ENCODE measurements at regions not wholly inside any gene's neighbourhood (a gene's known extent, or its start where the extent isn't known, plus 50 kb on each side); places are given as distances from the start of the nearest gene placed in this dataset.
A peak's percentile ranks its signal among the peaks of the same experiment; 100 is the strongest.
"Not testable (repeated sequence)": the region's sequence is repeated elsewhere in the genome, so short reads cannot be mapped to it uniquely, and the experiment has no call there.

DNA sequence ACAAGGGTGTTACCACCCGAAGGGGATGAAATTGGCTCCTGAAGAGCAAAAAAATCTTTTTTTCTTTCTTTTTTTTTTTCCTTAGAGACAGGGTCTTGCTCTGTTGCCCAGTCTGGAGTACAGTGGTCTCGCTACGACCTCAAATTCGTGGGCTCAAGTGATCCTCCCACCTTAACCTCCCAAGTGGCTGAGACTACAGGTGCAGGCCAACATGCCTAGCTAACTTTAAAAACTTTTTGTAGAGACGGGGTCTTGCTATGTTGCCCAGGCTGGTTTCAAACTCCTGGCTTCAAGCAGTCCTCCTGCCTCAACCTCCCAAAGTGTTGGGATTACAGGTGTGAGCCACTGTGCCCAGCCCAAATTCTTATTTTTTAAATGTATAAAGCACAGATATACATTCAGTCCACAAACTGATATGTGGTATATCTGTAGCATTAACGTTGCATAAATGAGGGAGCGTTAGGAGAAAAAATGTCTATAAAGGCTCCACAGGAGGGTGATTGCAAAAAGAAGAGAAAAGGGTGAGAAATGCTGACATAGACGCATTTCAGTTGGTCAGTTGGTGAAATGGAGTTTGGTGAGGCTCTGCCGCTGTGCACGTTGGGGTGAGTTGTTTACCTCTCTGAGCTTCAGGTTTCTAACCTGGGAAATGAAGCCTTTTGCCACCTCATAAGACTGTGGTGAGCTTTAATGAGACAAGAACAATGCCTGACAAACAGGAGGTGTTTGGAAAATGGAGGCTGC is 100.7 kb upstream of the PODXL start:
- no peak for DNase-seq

DNA sequence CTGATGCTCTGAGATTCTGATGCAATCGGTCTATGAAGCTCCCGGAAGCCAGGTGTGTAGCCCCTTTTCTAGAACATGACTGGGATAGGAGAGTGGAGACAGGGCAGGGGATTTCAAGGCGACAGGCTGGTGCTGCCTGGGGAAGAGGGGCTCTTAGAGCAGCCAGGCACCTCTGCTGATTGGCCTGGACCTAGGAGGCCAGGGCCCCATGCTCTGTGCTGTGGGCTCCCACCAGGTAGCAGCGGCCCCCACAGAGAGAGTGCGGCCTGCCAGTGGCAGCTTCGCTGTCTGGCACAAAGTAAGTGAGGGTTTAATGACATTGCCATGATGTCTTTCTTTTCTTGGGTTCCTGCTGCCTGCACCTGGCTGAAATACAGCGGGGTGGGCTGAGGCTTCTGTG is 99.4 kb upstream of the PODXL start:
- no peak for DNase-seq

DNA sequence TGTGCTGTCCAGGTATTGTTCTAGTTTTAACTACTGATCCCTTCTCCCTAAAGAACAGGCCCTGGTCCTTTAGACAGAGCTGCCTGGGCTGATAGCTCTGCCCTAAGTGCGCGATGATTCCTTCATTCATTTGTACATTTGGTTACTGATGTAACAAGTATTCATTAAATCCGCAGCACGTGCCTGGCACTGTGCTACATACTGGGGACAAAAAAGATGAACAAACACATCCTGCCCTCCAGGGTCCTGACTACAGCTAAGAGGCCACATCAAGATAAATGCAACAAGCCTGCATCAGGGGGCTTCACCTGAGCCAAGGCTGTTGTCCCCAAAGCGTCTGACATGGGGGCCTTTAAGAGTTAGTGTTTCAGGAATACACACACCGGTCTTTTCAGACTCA is 99.0 kb upstream of the PODXL start:
- DNase-seq: no peak

DNA sequence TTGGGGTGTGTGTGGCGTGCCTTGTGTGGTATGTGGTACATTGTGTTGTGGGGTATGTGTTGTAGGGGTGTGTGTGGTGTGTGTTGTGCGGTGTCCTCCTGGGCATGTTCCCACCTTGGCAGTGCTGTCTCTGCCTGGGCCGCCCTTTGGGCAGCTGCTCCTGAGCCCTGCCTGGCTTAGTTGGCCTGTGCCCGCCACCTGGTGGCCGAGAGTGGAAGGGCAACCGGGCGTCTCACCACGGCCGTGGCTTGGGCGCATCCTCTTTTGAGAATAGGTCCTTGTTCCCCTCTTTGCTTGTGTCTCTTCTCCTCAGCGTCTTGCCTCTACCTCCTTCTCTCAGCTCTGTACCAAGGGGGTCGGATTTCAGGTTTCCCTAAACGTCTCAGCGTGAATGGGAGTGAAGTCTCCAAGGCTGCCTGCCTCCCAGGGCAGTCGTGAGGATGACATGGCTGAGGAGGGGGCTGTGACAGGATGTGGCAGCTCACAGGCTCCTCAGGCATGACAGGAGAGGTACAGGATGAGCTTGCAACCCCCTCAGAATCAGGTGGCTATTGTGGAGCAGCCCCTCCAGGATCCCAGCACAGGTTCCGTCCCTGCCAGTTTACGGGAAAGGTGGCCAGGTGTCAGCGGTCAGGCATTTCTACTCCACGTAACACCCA is 98.4 kb upstream of the PODXL start:
- DNase-seq: peak; percentile 58

DNA sequence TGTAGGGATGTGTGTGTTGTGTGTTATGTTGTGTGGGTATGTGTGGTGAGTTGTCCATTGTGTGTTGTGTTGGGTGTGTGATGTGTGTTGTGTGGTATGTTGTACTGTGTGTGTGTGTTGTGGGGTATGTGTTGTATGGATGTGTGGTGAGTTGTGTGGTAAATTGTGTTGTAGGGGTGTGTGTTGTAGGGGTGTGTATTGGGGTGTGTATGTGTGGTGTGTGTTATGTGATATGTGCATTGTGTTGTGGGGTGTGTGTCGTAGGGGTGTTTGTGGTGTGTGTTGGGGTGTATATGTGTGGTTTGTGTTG is 97.8 kb upstream of the PODXL start:
- no peak for DNase-seq

DNA sequence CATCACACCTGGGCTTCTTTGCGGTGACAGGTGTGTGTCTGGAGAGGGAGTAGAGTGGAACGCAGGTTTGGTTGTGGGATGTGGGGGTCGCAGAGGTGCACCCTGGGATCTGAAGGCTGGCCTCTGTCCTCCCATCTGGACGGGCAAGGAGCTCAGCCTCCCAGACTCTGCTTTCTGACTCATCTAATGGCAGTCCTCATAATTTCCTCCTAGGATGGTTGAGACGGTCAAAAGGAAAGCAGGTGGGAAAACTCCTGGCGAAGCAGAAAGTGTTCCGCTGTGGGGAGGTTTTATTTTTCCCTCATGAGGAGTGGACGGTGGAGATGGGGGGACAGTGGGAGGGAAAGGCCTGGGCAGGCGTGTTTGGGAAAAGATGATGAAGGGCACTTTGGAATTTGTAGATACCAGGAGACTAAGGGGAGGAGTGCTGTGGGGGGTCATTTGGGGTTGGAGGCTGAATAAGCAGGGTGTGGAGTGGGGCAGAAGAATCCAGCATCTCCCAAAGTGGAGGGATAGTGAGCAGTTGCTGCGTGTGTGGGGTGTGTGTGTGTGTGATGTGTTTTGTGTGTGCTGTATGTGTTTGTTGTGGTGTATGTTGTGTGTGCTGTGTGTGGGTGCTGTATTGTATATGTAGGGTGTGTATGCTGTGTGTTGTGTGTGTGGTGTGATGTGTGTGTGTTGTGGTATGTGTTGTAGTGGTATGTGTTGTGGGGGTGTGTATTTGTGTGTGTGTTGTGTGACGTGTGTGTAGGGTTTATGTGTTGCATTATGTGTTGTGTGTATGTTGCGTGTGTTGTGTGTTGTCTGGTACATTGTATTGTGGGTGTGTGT is 97.2 kb upstream of the PODXL start:
- no peak for DNase-seq

DNA sequence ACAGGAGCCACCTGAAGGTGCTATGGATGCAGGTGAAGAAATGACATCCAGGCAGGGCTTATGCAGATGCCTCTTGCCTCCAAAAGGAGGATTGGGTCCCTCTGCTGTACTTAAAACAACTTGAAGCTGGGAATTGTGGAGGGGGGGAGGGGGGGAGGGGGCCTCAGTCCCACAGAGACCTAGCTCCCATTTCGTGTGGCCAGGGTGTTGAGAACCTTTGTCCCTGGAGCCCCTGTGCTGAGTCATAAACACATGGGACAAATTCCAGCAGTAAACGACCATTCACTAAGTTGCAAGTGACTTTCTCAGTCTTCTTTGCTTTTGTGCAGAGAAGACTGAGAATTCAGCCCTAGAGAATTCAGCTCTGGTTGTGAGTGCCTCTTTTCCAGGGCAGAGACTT is 96.5 kb upstream of the PODXL start:
- no peak for DNase-seq

DNA sequence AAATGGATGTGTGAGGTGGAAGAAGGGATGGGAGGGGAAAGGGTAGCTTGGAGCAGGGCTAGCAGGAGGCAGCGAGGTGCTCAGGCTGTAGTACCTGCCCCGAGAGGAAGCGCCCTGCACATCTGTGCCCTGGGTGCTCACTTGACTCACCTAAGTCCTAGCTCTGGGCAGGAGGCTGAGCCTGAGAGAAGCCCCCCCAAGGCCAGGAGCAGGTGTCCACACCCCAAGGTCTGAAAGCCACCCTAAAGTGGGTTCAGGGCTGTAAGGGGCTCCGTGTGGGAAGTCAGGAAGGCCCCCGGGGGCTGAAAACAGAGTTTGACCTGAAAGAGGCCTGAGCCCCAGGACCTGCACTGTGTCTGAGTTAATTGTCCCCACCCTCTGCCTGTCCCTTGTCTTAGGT is 95.8 kb upstream of the PODXL start:
- DNase-seq: no peak

DNA sequence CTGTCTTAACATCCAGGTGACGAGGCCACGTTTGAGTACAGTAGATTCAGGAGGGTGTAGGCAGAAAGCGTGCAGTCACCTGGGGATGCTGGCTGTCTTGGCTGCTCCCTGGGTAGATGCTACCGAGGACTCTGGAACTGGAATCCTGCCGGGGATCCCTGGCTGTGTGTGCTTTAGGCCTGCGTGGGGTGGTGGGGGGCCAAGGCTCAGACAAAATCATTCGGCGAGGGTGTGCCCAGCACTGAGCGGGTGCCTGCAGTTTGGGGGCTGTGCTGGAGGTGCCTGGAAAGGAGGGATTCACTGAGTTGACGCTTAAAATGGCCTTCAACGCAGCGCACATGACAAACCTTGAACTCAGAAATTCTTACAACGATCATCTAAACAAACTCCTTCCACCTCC is 93.5 kb upstream of the PODXL start:
- no peak for DNase-seq

DNA sequence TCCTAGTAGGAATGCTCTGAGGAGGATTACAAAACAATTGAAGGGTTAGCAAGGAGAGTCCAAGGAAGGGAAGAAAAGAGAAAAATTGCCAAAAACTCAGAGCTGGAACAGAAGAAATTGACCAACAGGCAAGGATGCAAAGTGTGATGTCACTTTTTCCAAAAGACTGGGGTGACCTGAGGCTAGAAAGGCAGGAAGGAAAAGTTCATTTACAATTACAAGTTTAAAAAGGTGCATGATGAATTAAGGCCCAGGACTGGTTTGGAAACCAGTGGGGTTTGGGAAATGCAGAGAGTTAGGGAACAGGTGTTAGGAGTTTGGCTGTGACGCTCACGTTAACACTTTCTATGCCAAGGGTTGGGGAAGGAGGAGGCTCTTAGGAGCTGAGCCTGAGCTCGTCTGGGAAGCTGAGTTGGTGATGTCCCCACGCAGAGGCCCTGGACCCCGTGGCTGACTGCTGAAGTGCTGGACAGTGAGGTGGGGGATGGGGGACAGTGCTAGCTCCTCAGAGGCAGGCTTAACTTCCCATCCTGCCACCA is 92.6 kb upstream of the PODXL start:
- no peak for DNase-seq

DNA sequence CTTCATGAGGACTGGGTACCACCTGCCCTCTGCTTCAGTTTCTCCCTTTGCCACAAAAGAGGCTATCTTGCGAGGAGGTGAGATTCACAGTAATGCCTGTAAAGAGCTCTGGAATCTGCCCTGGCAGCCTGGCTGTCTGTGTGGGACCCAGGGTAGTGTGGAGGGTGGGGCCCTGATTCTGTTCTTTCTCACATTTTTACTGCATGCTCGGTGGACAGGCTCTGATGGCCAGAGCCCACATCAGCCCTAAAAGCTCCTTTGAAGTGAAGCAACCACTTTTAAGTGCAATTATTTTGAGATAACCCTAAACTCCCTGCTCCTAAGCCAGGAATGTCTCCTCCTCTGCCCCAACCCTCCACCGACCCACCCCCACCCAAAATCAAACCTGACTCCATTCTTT is 92.1 kb upstream of the PODXL start:
- DNase-seq: no peak

DNA sequence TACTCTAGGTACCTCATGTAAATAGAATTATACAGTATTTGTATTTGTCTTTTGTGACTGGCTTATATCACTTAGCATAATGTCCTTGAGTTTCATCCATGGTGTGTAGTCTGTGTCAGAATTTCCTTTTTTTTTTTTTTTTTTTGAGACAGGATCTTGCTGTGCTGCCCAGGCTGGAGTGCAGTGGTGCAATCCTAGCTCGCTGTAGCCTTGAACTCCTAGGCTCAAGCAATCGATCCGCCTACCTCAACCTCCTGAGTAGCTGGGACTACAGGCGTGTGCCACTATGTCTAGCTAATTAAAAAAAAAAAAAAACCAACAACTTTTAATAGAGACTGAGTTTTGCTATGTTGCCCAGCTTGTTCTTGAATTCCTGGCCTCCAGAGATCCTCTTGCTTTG is 89.8 kb upstream of the PODXL start:
- no peak for DNase-seq

DNA sequence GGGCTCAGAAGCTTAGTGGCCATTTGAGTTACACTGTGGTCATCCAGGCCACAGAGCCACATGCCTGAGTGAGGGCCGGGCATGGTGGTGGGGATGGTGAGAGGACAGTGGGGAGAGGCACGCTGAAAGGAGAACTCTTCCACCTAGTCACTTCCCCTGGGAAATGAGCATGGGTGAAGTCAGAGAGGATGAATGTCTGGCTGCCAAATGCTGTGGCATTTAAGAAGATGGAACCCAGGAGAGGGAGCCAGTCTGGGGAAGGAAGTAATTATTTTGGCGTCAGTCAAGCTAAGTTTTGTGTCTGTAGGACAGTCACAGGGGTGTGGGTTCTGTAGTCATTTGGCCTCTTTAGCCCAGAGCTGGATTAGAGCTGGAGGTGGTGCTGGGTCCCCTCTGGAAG is 86.0 kb upstream of the PODXL start:
- DNase-seq: no peak

DNA sequence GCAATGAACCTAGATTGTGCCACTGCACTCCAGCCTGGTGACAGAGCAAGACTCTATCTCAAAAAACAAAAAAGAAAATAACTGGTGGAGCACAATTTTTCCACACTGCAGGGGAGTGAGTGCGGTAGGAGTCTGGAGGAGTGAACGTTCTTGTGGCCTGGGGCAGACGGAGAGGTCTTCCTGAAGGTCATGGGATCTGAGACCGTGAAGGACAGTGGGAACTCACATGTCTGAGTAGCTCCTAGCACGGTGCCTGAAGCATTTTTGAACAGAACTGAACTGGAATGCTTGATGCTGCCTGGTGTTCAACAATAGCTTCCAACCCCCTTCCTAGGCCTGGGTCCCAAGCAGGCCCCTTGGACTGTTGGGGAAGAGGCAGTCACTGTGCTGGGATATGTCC is 84.3 kb upstream of the PODXL start:
- no peak for DNase-seq

DNA sequence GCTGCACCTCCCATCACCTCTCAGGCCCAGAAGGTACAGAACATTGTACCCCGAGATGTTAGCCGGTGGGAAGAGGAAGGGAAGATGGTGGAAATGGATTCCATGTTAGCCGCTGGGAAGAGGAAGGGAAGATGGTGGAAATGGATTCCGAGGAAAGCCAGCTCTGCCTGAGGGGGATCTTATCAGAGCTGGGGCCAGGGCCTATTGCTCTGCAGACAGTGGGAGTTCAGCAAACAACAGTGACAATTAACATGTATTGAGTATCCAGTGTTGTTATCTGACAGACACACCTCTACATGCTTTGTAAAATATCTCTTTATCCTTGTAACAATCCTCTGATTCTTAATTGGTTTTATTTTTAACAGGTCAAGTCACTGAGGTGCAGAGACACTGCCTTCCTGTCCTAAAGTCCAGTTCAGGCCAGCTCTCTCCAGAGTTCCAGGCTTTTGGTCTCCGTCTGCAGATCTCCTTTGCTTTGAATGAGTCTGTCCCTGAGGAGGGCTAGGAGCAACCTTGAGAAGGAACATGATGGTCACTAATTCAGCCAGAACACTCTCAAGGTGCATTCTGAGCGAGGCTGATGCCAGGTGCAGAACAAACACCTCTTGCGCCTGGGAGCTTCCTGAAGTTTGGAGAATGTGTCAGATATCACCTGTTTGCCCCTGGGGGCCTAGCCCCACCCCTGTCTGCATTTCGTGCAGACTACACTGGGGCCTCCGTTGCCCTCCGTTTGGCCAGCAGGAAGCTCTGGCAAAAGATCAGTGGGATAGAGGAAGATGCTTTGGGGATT is 82.4 kb upstream of the PODXL start:
- no peak for DNase-seq

DNA sequence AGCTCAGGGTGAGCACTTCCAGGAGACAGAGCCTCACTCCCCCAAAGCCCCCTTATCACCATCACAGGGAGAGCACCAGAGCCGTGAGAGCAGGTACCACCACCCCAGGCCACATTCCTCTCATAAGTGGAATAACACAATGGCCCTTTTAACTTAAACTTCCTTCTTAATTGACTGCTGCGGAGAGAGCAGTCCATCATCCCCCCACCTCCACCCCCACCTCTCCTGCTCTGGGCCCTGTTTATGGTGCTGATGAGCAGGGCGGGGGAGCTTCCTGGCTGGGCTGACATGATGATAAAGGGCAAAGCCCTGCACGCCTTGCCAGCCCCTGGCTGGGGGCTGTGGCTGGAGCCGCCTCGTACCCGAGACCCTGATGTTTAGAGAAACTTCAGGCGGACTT is 81.4 kb upstream of the PODXL start:
- DNase-seq: no peak

DNA sequence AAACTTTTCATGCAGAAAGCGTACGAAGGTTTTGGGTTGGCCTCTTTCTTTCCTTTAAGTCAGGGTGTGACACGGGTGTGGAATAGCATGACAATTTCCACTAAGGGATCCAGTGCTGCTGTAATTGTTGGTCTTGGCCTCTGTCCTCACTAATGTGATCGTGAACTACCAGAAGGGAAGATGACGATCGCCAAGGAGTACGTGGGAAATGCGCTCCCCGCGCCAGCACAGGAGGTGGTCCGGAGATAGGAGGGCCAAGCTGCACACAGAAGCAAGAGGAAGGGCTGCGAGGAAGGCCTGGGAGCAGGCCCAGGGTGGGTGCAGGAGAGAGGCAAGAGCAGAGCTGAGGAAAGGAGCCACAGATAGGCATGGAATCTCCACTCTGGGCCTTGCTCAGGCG is 79.7 kb upstream of the PODXL start:
- DNase-seq: no peak

DNA sequence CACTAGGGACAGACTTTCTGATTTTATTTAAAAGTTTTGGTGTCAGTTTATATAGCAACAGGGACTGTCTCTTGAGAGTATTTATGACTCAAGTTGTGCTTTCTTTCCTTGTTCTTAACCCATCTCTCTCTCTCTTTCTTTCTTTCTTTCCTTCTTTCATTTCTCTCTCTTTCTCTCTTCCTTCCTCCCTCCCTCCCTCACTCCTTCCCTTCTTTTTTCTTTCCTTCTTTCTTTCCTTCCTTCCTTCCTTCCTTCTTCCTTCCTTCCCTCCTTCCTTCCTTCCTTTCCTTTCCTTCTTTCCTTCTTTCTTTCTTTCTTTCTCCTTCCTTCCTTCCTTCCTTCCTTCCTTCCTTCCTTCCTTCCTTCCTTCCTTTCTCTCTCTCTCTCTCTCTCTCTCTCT is 77.8 kb upstream of the PODXL start:
- DNase-seq: not testable (repeated sequence)

DNA sequence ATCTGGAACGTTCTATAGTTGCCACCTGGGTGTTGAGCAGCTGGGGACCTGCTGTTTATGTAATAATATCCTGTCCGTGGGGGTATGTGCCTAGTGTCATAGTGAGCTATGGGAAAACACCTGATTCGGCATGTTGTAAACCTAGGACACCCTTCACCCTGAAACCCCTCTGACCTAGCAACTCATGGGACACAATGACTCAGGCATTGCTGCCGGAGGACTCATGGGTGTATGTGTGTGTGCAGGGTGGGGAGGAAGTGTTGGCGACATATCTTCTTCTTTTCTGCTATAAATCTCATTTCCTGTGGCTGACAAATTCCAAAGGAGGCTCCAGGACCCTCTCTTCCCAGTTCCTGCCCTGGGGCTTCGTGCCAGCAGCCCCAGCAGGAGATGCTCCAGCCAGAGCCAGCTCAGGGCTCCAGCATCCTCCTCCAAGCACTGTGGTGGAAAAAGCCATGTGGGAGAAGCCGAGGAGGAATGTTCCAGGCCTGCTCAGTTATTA is 77.0 kb upstream of the PODXL start:
- no peak for DNase-seq

DNA sequence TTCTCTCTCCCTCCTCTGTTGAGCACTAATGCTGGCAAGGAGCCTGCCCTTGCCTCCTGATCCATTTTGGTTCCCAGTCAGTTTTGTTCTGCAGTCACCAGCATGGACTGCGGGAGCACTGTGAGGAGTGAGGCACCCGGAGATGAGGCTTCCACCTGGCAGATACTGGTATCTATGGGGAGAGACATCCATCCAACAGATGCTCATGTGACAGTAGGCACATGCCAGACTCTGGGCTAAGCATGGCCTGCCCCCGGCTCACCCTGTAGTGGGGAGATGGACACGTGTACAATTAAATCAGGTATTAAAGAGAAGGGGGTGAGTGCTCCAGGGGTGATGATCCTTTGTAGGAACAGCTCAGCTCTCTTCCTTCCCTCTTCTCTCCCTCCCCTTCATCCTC is 74.0 kb upstream of the PODXL start:
- DNase-seq: no peak

DNA sequence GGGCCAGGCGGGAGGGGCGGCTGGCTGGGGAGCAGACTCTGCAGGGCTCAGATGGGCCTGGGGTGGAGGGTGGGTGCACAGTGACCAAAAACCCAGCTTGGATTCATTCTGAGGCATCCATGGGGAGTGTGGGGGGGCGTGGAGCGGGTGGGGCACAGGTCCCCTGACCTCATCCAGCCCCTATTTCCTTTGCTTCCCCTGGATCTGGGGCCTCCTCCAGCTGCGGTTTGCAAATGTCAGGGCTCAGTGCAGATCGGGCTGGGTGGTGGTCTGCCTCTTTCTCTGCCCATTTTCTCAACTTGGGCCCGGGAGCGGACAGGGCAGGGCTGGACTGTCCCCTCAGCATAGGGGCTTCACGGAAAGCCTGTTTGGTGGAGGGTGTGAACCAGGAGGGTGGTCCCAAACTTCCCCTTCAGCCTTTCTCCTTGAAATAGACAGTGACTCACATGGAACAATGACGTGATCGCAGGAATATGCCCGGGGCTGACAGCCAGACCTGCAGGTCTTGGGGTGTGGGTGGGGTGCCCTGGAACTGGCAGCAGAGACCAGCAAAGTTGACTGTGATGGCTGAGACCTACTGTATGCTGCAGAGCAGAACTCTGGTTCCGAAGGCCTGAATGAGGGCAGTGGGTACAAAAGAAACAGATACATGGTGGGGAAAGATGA is 72.9 kb upstream of the PODXL start:
- no peak for DNase-seq

DNA sequence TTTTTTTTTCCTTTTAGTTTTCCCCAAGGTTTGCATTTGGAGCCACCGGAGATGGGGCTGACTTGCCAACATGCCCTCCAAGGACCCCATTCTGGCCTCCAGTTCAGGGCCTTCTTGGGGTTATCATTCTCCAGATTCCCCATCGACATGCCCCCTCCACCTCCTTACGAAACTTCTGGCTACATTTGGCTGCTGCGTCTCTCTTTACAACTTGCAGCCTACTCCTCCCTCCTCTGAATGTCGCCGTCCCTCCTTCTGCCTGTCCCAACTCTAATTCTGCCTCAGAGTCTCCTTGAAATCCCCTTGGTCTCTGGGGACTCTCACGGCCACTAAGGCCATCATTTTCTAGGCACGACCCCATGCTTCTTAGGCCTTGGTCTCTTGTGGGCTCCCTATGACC is 72.2 kb upstream of the PODXL start:
- DNase-seq: no peak

Measured in activated CD4-positive, alpha-beta T cell treated with anti-CD3 and anti-CD28 coated beads for 1 hour (primary cell).